ENCODE measurements at regions not wholly inside any gene's neighbourhood (a gene's known extent, or its start where the extent isn't known, plus 50 kb on each side); places are given as distances from the start of the nearest gene placed in this dataset.

DNA sequence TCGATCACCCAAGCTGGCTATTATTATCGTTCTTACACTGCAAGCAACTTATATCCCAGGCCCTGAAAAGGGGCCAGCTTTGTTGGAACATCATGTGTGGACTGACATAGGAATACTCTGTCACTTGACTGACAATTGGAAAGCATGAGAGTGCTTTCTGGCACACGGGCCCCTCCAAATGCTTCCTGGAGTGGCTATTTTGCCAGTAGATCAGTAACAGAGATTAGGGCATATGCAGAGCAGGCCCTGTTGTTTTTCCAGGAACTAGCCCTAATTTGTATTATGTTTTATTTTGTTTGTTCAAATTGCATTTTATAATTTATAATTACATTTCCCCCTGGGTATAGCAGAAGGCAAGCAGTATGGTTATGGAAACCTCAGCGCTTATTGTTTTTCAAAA lies 170.1 kb upstream of the FRMD6 start:
- TF ChIP-seq CTCF (IDR thresholded peaks at IDR 0.05; ENCODE audit: extremely low read depth in 1 of 2, insufficient read depth in 1 of 2, low read depth in 1 of 2, low read length in 2 of 2), result no peak
- TF ChIP-seq POLR2A (IDR thresholded peaks at IDR 0.05; ENCODE audit: low read depth, low read length), result no peak
- TF ChIP-seq POLR2AphosphoS5 (IDR thresholded peaks at IDR 0.05; ENCODE audit: insufficient read depth, low read depth, low read length), result no peak
- TF ChIP-seq, protein P1, sequence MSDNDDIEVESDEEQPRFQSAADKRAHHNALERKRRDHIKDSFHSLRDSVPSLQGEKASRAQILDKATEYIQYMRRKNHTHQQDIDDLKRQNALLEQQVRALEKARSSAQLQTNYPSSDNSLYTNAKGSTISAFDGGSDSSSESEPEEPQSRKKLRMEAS (IDR thresholded peaks at IDR 0.05; ENCODE audit: insufficient read depth, insufficient read length), result no peak
- no peak for TF ChIP-seq GATA2 (IDR thresholded peaks at IDR 0.05; ENCODE audit: insufficient read depth, insufficient read length, low read depth, low read length)

All from endothelial cell of umbilical vein (primary cell).